GM23338 (cell line): ENCODE measurements at regions not wholly inside any gene's neighbourhood (a gene's known extent, or its start where the extent isn't known, plus 50 kb on each side); places are given as distances from the start of the nearest gene placed in this dataset.

Experiments
- CTCF ChIP-seq, 2 experiments: fragments of 200-600 bp in 1 of 2; sonication (generic) in 1 of 2; conservative IDR thresholded peaks; 2 replicates each; pipeline versions ENCODE4 v1.5.1 to v1.6.1; 2016 to 2017; ENCODE audit warnings: antibody characterized with exemption in 2 of 2, low read depth in 2 of 2, mild to moderate bottlenecking in 2 of 2, moderate library complexity in 1 of 2
- EZH2 ChIP-seq: fragments of 200-600 bp; sonication (generic); IDR thresholded peaks from one replicate; pipeline ENCODE4 v1.8.0; 2017; ENCODE audit warnings: antibody characterized with exemption, mild to moderate bottlenecking, low read depth; ENCODE audit not compliant: unreplicated experiment
- EZH2phosphoT487 ChIP-seq: fragments of 200-600 bp; sonication (generic); IDR thresholded peaks from one replicate; pipeline ENCODE4 v1.8.1; 2018; ENCODE audit warnings: antibody characterized with exemption; ENCODE audit not compliant: unreplicated experiment
- JUNB ChIP-seq: IDR thresholded peaks from one replicate; pipeline ENCODE4 v1.6.1; 2016; ENCODE audit warnings: antibody characterized with exemption; ENCODE audit not compliant: unreplicated experiment
- POLR2AphosphoS5 ChIP-seq: IDR thresholded peaks from 2 replicates; pipeline ENCODE4 v1.6.1; 2016; ENCODE audit warnings: antibody characterized with exemption, low read depth
- REST ChIP-seq: IDR thresholded peaks from one replicate; pipeline ENCODE4 v1.6.1; 2018; ENCODE audit warnings: antibody characterized with exemption; ENCODE audit not compliant: unreplicated experiment
- STAT1 ChIP-seq: IDR thresholded peaks from one replicate; pipeline ENCODE4 v1.6.1; 2016; ENCODE audit warnings: antibody characterized with exemption; ENCODE audit not compliant: unreplicated experiment
- ZNF114 ChIP-seq: fragments of 250-450 bp; sonication (Bioruptor Pico); IDR thresholded peaks from 2 replicates; pipeline ENCODE4 v1.5.0; 2020; ENCODE audit warnings: mild to moderate bottlenecking, moderate library complexity
- ZNF331 ChIP-seq: fragments of 250-450 bp; sonication (Bioruptor Pico); IDR thresholded peaks from 2 replicates; pipeline ENCODE4 v1.5.0; 2020; ENCODE audit warnings: low read depth, mild to moderate bottlenecking, moderate library complexity

GRCh38 chr18:27608174-27608573 is 423.1 kb upstream of the CHST9 start:
- no peak for TF ChIP-seq CTCF (conservative IDR thresholded peaks at IDR 0.05; ENCODE audit: low read depth in 2 of 2)
- TF ChIP-seq EZH2phosphoT487: no peak
- TF ChIP-seq EZH2: no peak
- TF ChIP-seq ZNF114 (CRISPR knock-in tag): no peak
- TF ChIP-seq STAT1: no peak
- TF ChIP-seq POLR2AphosphoS5: no peak
- TF ChIP-seq REST: no peak
- TF ChIP-seq ZNF331 (CRISPR knock-in tag): no peak
- TF ChIP-seq JUNB: no peak
